Esophagus muscularis mucosa (tissue), 4 donors: ENCODE measurements at regions not wholly inside any gene's neighbourhood (a gene's known extent, or its start where the extent isn't known, plus 50 kb on each side); places are given as distances from the start of the nearest gene placed in this dataset.
"Not testable (repeated sequence)": the region's sequence is repeated elsewhere in the genome, so short reads cannot be mapped to it uniquely, and the experiment has no call there.

ENCODE experiments used
- DNase-seq: peaks from one replicate; pipeline ENCODE4 v3.0.0-alpha.2; 2017; ENCODE audit errors: extremely low spot score
- H3K27ac ChIP-seq, 4 donors: fragments of 200-600 bp; sonication (generic); replicated peaks in 1 of 4; 1 replicate in 3 of 4; 2 replicates in 1 of 4; pipeline ENCODE4 v1.5.1; 2016 to 2019; ENCODE audit warnings: mild to moderate bottlenecking in 1 of 4
- H3K27me3 ChIP-seq, 4 donors: fragments of 200-600 bp; sonication (generic); one replicate each; pipeline versions ENCODE4 v1.5.1 to v1.6.0; 2016 to 2019
- H3K36me3 ChIP-seq, 4 donors: fragments of 200-600 bp; sonication (generic); one replicate each; pipeline ENCODE4 v1.5.1; 2016 to 2019
- H3K4me1 ChIP-seq, 4 donors: fragments of 200-600 bp; sonication (generic); one replicate each; pipeline ENCODE4 v1.5.1; 2016 to 2019
- H3K4me3 ChIP-seq, 4 donors: fragments of 200-600 bp; sonication (generic); 1 replicate in 2 of 4; 2 replicates in 2 of 4; pipeline ENCODE4 v1.5.1; 2016 to 2019; ENCODE audit warnings: mild to moderate bottlenecking in 4 of 4, moderate library complexity in 1 of 4
- H3K9me3 ChIP-seq, 4 donors: fragments of 200-600 bp; sonication (generic); 1 replicate in 3 of 4; 2 replicates in 1 of 4; pipeline ENCODE4 v1.5.1; 2016 to 2019
- CTCF ChIP-seq, 3 experiments: fragments of 200-600 bp in 2 of 3; fragments of 450-650 bp in 1 of 3; sonication (generic) in 2 of 3; IDR thresholded peaks; one replicate each; pipeline ENCODE4 v1.5.1; 2017 to 2019; ENCODE audit warnings: antibody characterized with exemption in 3 of 3, mild to moderate bottlenecking in 2 of 3, moderate library complexity in 1 of 3
- EP300 ChIP-seq: sonication (generic); formaldehyde crosslinking; IDR thresholded peaks from one replicate; pipeline ENCODE4 v1.6.1; 2017; ENCODE audit warnings: antibody characterized with exemption
- POLR2A ChIP-seq: fragments of 450-650 bp; IDR thresholded peaks from one replicate; pipeline ENCODE4 v1.6.1; 2017; ENCODE audit warnings: antibody characterized with exemption, moderate library complexity, mild to moderate bottlenecking, low read depth
- POLR2AphosphoS5 ChIP-seq, 2 donors: sonication (generic); formaldehyde crosslinking; IDR thresholded peaks; one replicate each; pipeline ENCODE4 v1.6.1; 2017; ENCODE audit warnings: antibody characterized with exemption in 2 of 2
- WGBS: methylation state at CpG from one replicate; pipeline ENCODE4 v1.1.5; 2018; 5-methylcytosine and 5-hydroxymethylcytosine counted together
- intact Hi-C: fragments of 100-400 bp; cut with DNase I; formaldehyde crosslinking; loops from one replicate; pipeline ENCODE4 v1.15.1; 2023

GRCh38 chr6:74505391-74505790, 700.5 kb downstream of the COL12A1 start:
- Histone ChIP-seq H3K9me3 (peaks cover 0 to 25% (median 18%) of the 10 kb centered on the region in 4 donors), H3K4me1 (no peaks in the 10 kb centered on the region), H3K4me3 (no peak overlapping the region), H3K27me3 (no peaks in the 10 kb centered on the region), H3K27ac (no peak overlapping the region), H3K36me3 (no peaks in the 10 kb centered on the region)
- intact Hi-C loops: no loop called here
- WGBS: 93% methylated on average over 1 of the region's 1 CpG
- DNase-seq: no peak
- TF ChIP-seq POLR2A: no peak
- TF ChIP-seq CTCF (IDR thresholded peaks at IDR 0.05): no peak
- TF ChIP-seq EP300: no peak
- TF ChIP-seq POLR2AphosphoS5 (IDR thresholded peaks at IDR 0.05): no peak

GRCh38 chr6:74504941-74505340, 700.9 kb downstream of the COL12A1 start:
- intact Hi-C loops: no loop called here

GRCh38 chr6:74492587-74492986, 713.3 kb downstream of the COL12A1 start:
- no peak for TF ChIP-seq POLR2A
- no peak for TF ChIP-seq CTCF (IDR thresholded peaks at IDR 0.05)
- no peak for TF ChIP-seq EP300
- no peak for TF ChIP-seq POLR2AphosphoS5 (IDR thresholded peaks at IDR 0.05)
- H3K27me3 ChIP-seq: no peaks in the 10 kb centered on the region
- H3K27ac ChIP-seq: no peak overlapping the region
- 71% methylated on average over 1 of the region's 1 CpG for WGBS
- no peak for DNase-seq
- no peaks in the 10 kb centered on the region for H3K36me3 ChIP-seq
- H3K4me3 ChIP-seq: no peak overlapping the region
- H3K4me1 ChIP-seq: no peaks in the 10 kb centered on the region
- no peaks in the 10 kb centered on the region for H3K9me3 ChIP-seq
- intact Hi-C loops: no loop called here

More at GRCh38 chr6:74504941-74505340, 700.9 kb downstream of the COL12A1 start:
- Histone ChIP-seq H3K27me3 (no peaks in the 10 kb centered on the region), H3K4me3 (no peak overlapping the region), H3K36me3 (no peaks in the 10 kb centered on the region), H3K9me3 (peaks cover 0 to 21% (median 18%) of the 10 kb centered on the region in 4 donors), H3K27ac (no peak overlapping the region), H3K4me1 (no peaks in the 10 kb centered on the region)
- no peak for TF ChIP-seq CTCF (IDR thresholded peaks at IDR 0.05)
- TF ChIP-seq EP300: no peak
- no peak for TF ChIP-seq POLR2AphosphoS5 (IDR thresholded peaks at IDR 0.05)
- no peak for TF ChIP-seq POLR2A
- DNase-seq: no peak
- 97% methylated on average over 3 of the region's 3 CpGs for WGBS

GRCh38 chr6:74491844-74492374, 713.9 kb downstream of the COL12A1 start:
- WGBS: 75% methylated on average over 2 of the region's 2 CpGs
- Histone ChIP-seq H3K4me3 (no peak overlapping the region), H3K27me3 (no peaks in the 10 kb centered on the region), H3K4me1 (no peaks in the 10 kb centered on the region), H3K9me3 (no peaks in the 10 kb centered on the region), H3K36me3 (no peaks in the 10 kb centered on the region), H3K27ac (no peak overlapping the region)
- no peak for DNase-seq
- intact Hi-C loops: no loop called here
- TF ChIP-seq EP300: no peak
- TF ChIP-seq CTCF (IDR thresholded peaks at IDR 0.05): no peak
- TF ChIP-seq POLR2A: no peak
- no peak for TF ChIP-seq POLR2AphosphoS5 (IDR thresholded peaks at IDR 0.05)

- intact Hi-C loops, H3K4me3 ChIP-seq, H3K4me1 ChIP-seq, H3K27me3 ChIP-seq, H3K27ac ChIP-seq, H3K9me3 ChIP-seq, H3K36me3 ChIP-seq, DNase-seq: not testable (repeated sequence)
- WGBS: 94% methylated on average over 6 of the region's 13 CpGs
Measured at GRCh38 chr6:74488726-74489125, 717.1 kb downstream of the COL12A1 start.
